Femur (tissue), 1 donor: ENCODE measurements at regions not wholly inside any gene's neighbourhood (a gene's known extent, or its start where the extent isn't known, plus 50 kb on each side); places are given as distances from the start of the nearest gene placed in this dataset.
A peak's percentile ranks its signal among the peaks of the same experiment; 100 is the strongest.

Experiments used
- DNase-seq: peaks from one replicate; pipeline ENCODE4 v3.0.0-alpha.2; 2017

- DNase-seq = no peak
Measured at GRCh38 chr16:88292007-88292970, 90.5 kb upstream of the ZNF469 start.

- DNase-seq = no peak
Measured at GRCh38 chr16:88293097-88293496, 89.7 kb upstream of the ZNF469 start.

- no peak for DNase-seq
Measured at GRCh38 chr16:88295671-88296436, 86.9 kb upstream of the ZNF469 start.

- no peak for DNase-seq
Measured at GRCh38 chr16:88296437-88297177, 86.2 kb upstream of the ZNF469 start.

GRCh38 chr16:88297178-88297720 is 85.5 kb upstream of the ZNF469 start:
- DNase-seq = no peak

GRCh38 chr16:88298181-88298832 is 84.5 kb upstream of the ZNF469 start:
- peak; percentile 58 for DNase-seq

- no peak for DNase-seq
Measured at GRCh38 chr16:88298833-88299745, 83.7 kb upstream of the ZNF469 start.

GRCh38 chr16:88299751-88300462 is 82.9 kb upstream of the ZNF469 start:
- DNase-seq = no peak

GRCh38 chr16:88300463-88300835 is 82.3 kb upstream of the ZNF469 start:
- DNase-seq = no peak

- DNase-seq = no peak
Measured at GRCh38 chr16:88301431-88301830, 81.3 kb upstream of the ZNF469 start.

GRCh38 chr16:88301886-88302285 is 80.9 kb upstream of the ZNF469 start:
- no peak for DNase-seq

GRCh38 chr16:88302666-88303065 is 80.1 kb upstream of the ZNF469 start:
- no peak for DNase-seq

- DNase-seq = no peak
Measured at GRCh38 chr16:88303405-88303804, 79.4 kb upstream of the ZNF469 start.

- peak; percentile 62 for DNase-seq
Measured at GRCh38 chr16:88303890-88304819, 78.6 kb upstream of the ZNF469 start.

GRCh38 chr16:88305176-88305575 is 77.6 kb upstream of the ZNF469 start:
- no peak for DNase-seq

- DNase-seq = no peak
Measured at GRCh38 chr16:88306411-88306810, 76.3 kb upstream of the ZNF469 start.

- DNase-seq = peak; percentile 59
Measured at GRCh38 chr16:88306860-88307545, 75.8 kb upstream of the ZNF469 start.

GRCh38 chr16:88308441-88309173 is 74.2 kb upstream of the ZNF469 start:
- DNase-seq = no peak
